Fibroblast of lung (primary cell): ENCODE measurements at regions not wholly inside any gene's neighbourhood (a gene's known extent, or its start where the extent isn't known, plus 50 kb on each side); places are given as distances from the start of the nearest gene placed in this dataset.

Experiments
- DNase-seq, 2 donors: peaks; one replicate each; pipeline versions ENCODE4 v3.0.0 to v3.0.0-alpha.2; 2010; ENCODE audit warnings: low read depth in 2 of 2
- H2AFZ ChIP-seq: 2 replicates; pipeline ENCODE4 v1.5.1; 2012; ENCODE audit warnings: low read length, control low read depth, inconsistent platforms
- H3K27ac ChIP-seq: 2 replicates; pipeline ENCODE4 v1.5.1; 2011; ENCODE audit warnings: low read length, control low read depth; ENCODE audit not compliant: insufficient read depth
- H3K27me3 ChIP-seq: 2 replicates; pipeline ENCODE4 v1.5.1; 2011; ENCODE audit warnings: mild to moderate bottlenecking, low read length; ENCODE audit not compliant: control insufficient read depth, insufficient read depth
- H3K36me3 ChIP-seq: 2 replicates; pipeline ENCODE4 v1.5.1; 2011; ENCODE audit warnings: low read length; ENCODE audit not compliant: control insufficient read depth, insufficient read depth
- H3K4me1 ChIP-seq: 2 replicates; pipeline ENCODE4 v1.5.1; 2011; ENCODE audit warnings: low read length; ENCODE audit not compliant: control insufficient read depth, insufficient read depth; ENCODE audit errors: extremely low read depth
- H3K4me2 ChIP-seq: 2 replicates; pipeline ENCODE4 v1.5.1; 2011; ENCODE audit warnings: low read length, control low read depth; ENCODE audit not compliant: insufficient read depth; ENCODE audit errors: extremely low read depth
- H3K4me3 ChIP-seq, 4 experiments: fragments of 200-600 bp in 1 of 4; sonication (generic) in 1 of 4; replicated peaks in 1 of 4; 2 replicates each; pipeline ENCODE4 v1.5.1; 2011 to 2016; ENCODE audit warnings: low read length in 4 of 4, low read depth in 3 of 4, mild to moderate bottlenecking in 3 of 4, control low read depth in 2 of 4, inconsistent platforms in 1 of 4, mixed read lengths in 1 of 4; ENCODE audit not compliant: insufficient read depth in 1 of 4; ENCODE audit errors: control extremely low read depth in 1 of 4
- H3K79me2 ChIP-seq: 2 replicates; pipeline ENCODE4 v1.5.1; 2012; ENCODE audit warnings: mild to moderate bottlenecking, low read length, inconsistent platforms; ENCODE audit not compliant: control insufficient read depth, insufficient read depth
- H3K9ac ChIP-seq: 2 replicates; pipeline ENCODE4 v1.5.1; 2011; ENCODE audit warnings: mild to moderate bottlenecking, low read length, control low read depth; ENCODE audit not compliant: insufficient read depth
- H3K9me3 ChIP-seq: 2 replicates; pipeline ENCODE4 v1.5.1; 2012; ENCODE audit warnings: low read depth, low read length; ENCODE audit not compliant: control insufficient read depth, insufficient read depth
- H4K20me1 ChIP-seq: 2 replicates; pipeline ENCODE4 v1.5.1; 2011; ENCODE audit warnings: low read length; ENCODE audit not compliant: control insufficient read depth, insufficient read depth; ENCODE audit errors: extremely low read depth
- EZH2 ChIP-seq: IDR thresholded peaks from 2 replicates; pipeline ENCODE4 v1.5.1; 2012; ENCODE audit warnings: low read length, control low read depth, mild to moderate bottlenecking; ENCODE audit errors: missing control alignments
- TF ChIP-seq, protein P1 (sequence below), 2 donors: IDR thresholded peaks in 1 of 2; conservative IDR thresholded peaks in 1 of 2; 1 replicate in 1 of 2; 2 replicates in 1 of 2; pipeline ENCODE4 v1.5.1; 2011 to 2012; ENCODE audit warnings: low read length in 2 of 2, control low read depth in 1 of 2, inconsistent platforms in 1 of 2, low read depth in 1 of 2, mild to moderate bottlenecking in 1 of 2

DNA sequence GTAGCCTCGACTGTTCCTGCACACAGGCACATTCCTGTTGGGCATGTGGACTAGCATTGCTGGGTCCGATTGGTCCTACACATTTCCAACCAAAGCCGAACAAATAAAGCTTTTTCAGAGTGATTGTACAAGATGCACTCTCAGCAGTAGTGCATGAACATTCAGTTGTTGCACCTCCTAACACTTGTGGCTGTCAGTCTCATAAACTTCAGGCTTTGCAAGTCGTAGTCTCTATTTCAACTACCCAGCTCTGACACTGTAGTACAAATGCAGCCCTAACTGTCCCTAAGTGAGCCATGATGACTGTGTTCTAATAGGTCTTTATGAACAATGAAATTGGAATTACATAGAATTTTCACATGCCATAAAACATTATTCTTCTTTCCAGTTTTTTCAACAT lies 281.7 kb upstream of the ATP10A start:
- H3K4me1 ChIP-seq: no peaks in the 10 kb centered on the region
- no peak overlapping the region for H3K4me3 ChIP-seq
- H3K27me3 ChIP-seq: no peaks in the 10 kb centered on the region
- no peak for TF ChIP-seq EZH2
- TF ChIP-seq, protein P1, sequence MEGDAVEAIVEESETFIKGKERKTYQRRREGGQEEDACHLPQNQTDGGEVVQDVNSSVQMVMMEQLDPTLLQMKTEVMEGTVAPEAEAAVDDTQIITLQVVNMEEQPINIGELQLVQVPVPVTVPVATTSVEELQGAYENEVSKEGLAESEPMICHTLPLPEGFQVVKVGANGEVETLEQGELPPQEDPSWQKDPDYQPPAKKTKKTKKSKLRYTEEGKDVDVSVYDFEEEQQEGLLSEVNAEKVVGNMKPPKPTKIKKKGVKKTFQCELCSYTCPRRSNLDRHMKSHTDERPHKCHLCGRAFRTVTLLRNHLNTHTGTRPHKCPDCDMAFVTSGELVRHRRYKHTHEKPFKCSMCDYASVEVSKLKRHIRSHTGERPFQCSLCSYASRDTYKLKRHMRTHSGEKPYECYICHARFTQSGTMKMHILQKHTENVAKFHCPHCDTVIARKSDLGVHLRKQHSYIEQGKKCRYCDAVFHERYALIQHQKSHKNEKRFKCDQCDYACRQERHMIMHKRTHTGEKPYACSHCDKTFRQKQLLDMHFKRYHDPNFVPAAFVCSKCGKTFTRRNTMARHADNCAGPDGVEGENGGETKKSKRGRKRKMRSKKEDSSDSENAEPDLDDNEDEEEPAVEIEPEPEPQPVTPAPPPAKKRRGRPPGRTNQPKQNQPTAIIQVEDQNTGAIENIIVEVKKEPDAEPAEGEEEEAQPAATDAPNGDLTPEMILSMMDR (conservative IDR thresholded peaks at IDR 0.05 in 1 of 2, IDR thresholded peaks at IDR 0.05 in 1 of 2; ENCODE audit: low read depth in 1 of 2, low read length in 2 of 2): no peak
- no peaks in the 10 kb centered on the region for H3K9me3 ChIP-seq
- H3K4me2 ChIP-seq: no peak overlapping the region
- no peaks in the 10 kb centered on the region for H3K79me2 ChIP-seq
- no peak overlapping the region for H3K27ac ChIP-seq
- DNase-seq: no peak
- no peaks in the 10 kb centered on the region for H3K36me3 ChIP-seq
- no peak overlapping the region for H2AFZ ChIP-seq
- H3K9ac ChIP-seq: no peak overlapping the region
- no peaks in the 10 kb centered on the region for H4K20me1 ChIP-seq

DNA sequence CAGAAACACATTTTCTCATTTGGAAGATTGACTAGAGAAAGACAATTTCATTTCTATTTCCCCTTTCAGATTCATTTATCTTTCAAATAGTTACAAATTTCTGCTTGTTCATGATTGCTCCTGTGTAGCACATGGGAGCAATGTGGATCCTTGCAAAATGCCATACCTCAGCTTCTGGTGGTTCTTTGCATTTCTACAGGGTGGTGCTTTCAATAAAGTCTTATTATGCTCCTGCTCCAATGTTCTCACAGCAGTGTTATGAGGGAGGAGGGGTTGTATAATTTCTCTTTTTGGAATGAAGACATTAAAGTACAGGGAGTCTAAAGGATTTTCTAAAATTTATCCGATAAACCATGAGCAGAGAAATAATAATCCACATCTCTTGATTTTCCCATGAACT lies 280.1 kb upstream of the ATP10A start:
- DNase-seq: no peak
- H3K4me1 ChIP-seq: no peaks in the 10 kb centered on the region
- H3K9me3 ChIP-seq: no peaks in the 10 kb centered on the region
- no peak overlapping the region for H2AFZ ChIP-seq
- no peaks in the 10 kb centered on the region for H3K36me3 ChIP-seq
- no peak overlapping the region for H3K9ac ChIP-seq
- no peaks in the 10 kb centered on the region for H4K20me1 ChIP-seq
- no peaks in the 10 kb centered on the region for H3K27me3 ChIP-seq
- H3K27ac ChIP-seq: no peak overlapping the region
- H3K4me3 ChIP-seq: no peak overlapping the region
- H3K79me2 ChIP-seq: no peaks in the 10 kb centered on the region
- TF ChIP-seq EZH2: no peak
- TF ChIP-seq, protein P1 (conservative IDR thresholded peaks at IDR 0.05 in 1 of 2, IDR thresholded peaks at IDR 0.05 in 1 of 2; ENCODE audit: low read depth in 1 of 2, low read length in 2 of 2): no peak
- H3K4me2 ChIP-seq: no peak overlapping the region

DNA sequence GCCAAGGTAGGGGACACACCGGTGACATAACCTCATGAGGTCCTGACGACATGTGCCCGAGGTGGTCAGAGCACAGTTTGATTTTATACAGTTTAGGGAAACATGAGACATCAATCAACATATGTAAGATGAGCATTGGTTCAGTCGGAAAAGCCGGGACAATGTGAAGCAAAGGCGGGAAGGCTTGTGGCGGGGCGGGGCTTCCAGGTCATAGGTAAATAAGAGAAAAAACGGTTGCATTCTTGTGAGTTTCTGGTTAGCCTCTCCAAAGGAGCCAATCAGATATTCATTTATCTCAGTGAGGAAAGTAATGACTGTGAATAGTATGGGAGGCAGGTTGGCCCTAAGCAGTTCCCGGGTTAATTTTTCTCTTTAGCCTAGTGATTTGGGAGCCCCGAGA lies 271.7 kb upstream of the ATP10A start:
- TF ChIP-seq EZH2: no peak
- TF ChIP-seq, protein P1 (conservative IDR thresholded peaks at IDR 0.05 in 1 of 2, IDR thresholded peaks at IDR 0.05 in 1 of 2; ENCODE audit: low read depth in 1 of 2, low read length in 2 of 2): no peak
- no peak overlapping the region for H3K4me3 ChIP-seq
- H3K4me2 ChIP-seq: no peak overlapping the region
- DNase-seq: no peak
- no peak overlapping the region for H3K9ac ChIP-seq
- no peaks in the 10 kb centered on the region for H3K27me3 ChIP-seq
- H2AFZ ChIP-seq: no peak overlapping the region
- no peak overlapping the region for H3K27ac ChIP-seq
- H3K79me2 ChIP-seq: no peaks in the 10 kb centered on the region
- H4K20me1 ChIP-seq: no peaks in the 10 kb centered on the region
- no peaks in the 10 kb centered on the region for H3K9me3 ChIP-seq
- H3K36me3 ChIP-seq: no peaks in the 10 kb centered on the region
- H3K4me1 ChIP-seq: no peaks in the 10 kb centered on the region
